GM10266 (cell line): ENCODE measurements at regions not wholly inside any gene's neighbourhood (a gene's known extent, or its start where the extent isn't known, plus 50 kb on each side); places are given as distances from the start of the nearest gene placed in this dataset.

Experiments
- DNase-seq: peaks from one replicate; pipeline ENCODE4 v3.0.0; 2012; ENCODE audit errors: extremely low spot score
- CTCF ChIP-seq: IDR thresholded peaks from 2 replicates; pipeline ENCODE4 v1.5.1; 2012; ENCODE audit warnings: mild to moderate bottlenecking, low read depth; ENCODE audit not compliant: control insufficient read depth, insufficient read depth; ENCODE audit errors: missing control alignments

DNA sequence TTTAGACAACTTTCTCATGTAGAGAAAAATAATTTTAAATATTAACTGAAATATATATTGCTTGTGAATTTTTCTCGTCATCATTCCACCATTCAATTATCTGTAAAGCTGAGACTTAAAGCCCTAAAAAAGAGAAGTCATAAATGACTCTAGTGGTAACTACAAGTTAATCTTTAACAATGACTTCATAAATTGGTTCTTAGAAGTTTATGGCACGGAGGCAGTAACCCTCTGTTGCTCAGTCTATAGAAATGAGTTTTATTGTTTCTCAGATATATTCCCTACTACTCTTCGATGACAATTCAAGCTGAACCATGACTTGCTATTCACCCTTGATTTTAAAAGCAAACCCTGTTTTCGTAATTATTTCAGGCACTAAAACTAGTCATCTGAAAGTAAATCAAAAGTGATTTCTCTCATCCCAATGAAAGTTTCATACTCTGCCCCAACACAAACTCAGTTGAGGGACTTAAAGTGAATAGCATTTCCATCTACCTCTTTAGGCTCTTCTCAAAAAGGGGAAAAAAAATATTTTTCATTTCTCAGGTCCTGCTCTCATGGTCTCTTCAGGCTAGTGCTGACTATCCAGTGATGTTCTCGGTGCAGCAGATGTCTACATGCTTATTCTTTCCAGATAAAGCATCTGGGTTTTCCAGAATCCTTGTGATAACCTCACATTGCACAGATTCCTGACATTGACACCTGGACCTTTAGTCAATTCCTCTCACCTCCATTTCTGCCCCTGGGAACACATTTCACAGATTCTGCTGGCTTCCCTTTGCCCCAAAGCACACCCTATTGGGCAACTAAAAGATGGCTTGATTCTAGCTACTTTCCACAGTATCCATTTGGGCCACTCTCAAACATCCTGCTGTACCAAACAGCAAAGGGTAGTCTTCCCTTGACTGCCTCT, 207.8 kb upstream of the LRATD1 start:
- DNase-seq = no peak
- TF ChIP-seq CTCF = no peak

- TF ChIP-seq CTCF = no peak
- DNase-seq = no peak
Observed at GRCh38 chr2:14425869-14426268, 206.6 kb upstream of the LRATD1 start.

- TF ChIP-seq CTCF = peak; percentile 10
Observed at GRCh38 chr2:14428056-14428455, 204.5 kb upstream of the LRATD1 start.

GRCh38 chr2:14433946-14434495, 198.5 kb upstream of the LRATD1 start:
- DNase-seq = no peak
- TF ChIP-seq CTCF = no peak

More at GRCh38 chr2:14428056-14428455, 204.5 kb upstream of the LRATD1 start:
- DNase-seq = no peak

GRCh38 chr2:14445670-14446069, 186.8 kb upstream of the LRATD1 start:
- DNase-seq = no peak
- TF ChIP-seq CTCF = no peak

DNA sequence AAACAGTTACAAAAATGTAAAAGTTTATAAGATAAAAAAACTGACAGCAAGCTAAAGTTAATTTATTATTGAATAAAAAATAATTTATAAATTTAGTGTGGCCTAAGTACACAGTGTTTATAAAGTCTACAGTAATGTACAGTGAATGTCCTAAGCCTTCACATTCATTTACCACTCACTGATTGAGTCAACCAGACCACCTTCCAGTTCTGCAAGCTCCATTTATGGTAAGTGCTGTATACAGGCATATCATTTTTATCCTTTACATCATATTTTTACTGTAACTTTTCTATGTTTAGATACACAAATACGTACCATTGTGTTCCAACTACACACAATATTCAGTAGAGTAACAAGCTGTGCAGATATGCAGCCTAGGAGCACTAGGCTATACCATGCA, 184.2 kb upstream of the LRATD1 start:
- no peak for TF ChIP-seq CTCF

GRCh38 chr2:14451312-14451711, 181.2 kb upstream of the LRATD1 start:
- DNase-seq = no peak
- no peak for TF ChIP-seq CTCF

More for the DNA sequence above, 184.2 kb upstream of the LRATD1 start:
- no peak for DNase-seq
